Esophagus squamous epithelium (tissue), 5 donors: ENCODE measurements at regions not wholly inside any gene's neighbourhood (a gene's known extent, or its start where the extent isn't known, plus 50 kb on each side); places are given as distances from the start of the nearest gene placed in this dataset.

Experiments used
- DNase-seq: peaks from one replicate; lab custom pipeline; 2025; lab: John Stamatoyannopoulos, UW
- H3K27ac ChIP-seq, 4 donors: fragments of 200-600 bp; sonication (generic); one replicate each; pipeline ENCODE4 v1.5.1; 2016 to 2019; ENCODE audit warnings: mild to moderate bottlenecking in 1 of 4
- H3K27me3 ChIP-seq, 4 donors: fragments of 200-600 bp; sonication (generic); 1 replicate in 3 of 4; 2 replicates in 1 of 4; pipeline versions ENCODE4 v1.5.1 to v1.6.0; 2017 to 2021; ENCODE audit warnings: antibody characterized with exemption in 1 of 4
- H3K36me3 ChIP-seq, 3 donors: fragments of 200-600 bp; sonication (generic); one replicate each; pipeline ENCODE4 v1.5.1; 2016 to 2019
- H3K4me1 ChIP-seq, 3 donors: fragments of 200-600 bp; sonication (generic); one replicate each; pipeline ENCODE4 v1.5.1; 2017 to 2019
- H3K4me3 ChIP-seq, 4 donors: fragments of 200-600 bp; sonication (generic); 1 replicate in 3 of 4; 2 replicates in 1 of 4; pipeline ENCODE4 v1.5.1; 2016 to 2019; ENCODE audit warnings: mild to moderate bottlenecking in 2 of 4, moderate library complexity in 1 of 4
- H3K9me3 ChIP-seq, 3 donors: fragments of 200-600 bp; sonication (generic); one replicate each; pipeline ENCODE4 v1.5.1; 2016 to 2019
- CTCF ChIP-seq, 6 experiments: fragments of 450-650 bp in 4 of 6; fragments of 200-600 bp in 2 of 6; sonication (generic) in 2 of 6; IDR thresholded peaks; one replicate each; pipeline ENCODE4 v1.5.1; 2016 to 2019; ENCODE audit warnings: antibody characterized with exemption in 6 of 6, mild to moderate bottlenecking in 4 of 6, moderate library complexity in 4 of 6
- POLR2A ChIP-seq, 4 donors: fragments of 450-650 bp; IDR thresholded peaks; one replicate each; pipeline ENCODE4 v1.6.1; 2017; ENCODE audit warnings: antibody characterized with exemption in 4 of 4, mild to moderate bottlenecking in 4 of 4, moderate library complexity in 3 of 4
- WGBS, 2 donors: methylation state at CpG; one replicate each; pipeline ENCODE4 v1.1.5; 2018; 5-methylcytosine and 5-hydroxymethylcytosine counted together
- intact Hi-C: fragments of 100-400 bp; cut with DNase I; formaldehyde crosslinking; loops from one replicate; pipeline ENCODE4 v1.15.0; 2022
- donor health status: DM: yes; HTN: yes; CAD: no.

GRCh38 chr20:52869276-52869675 is 102.9 kb upstream of the TSHZ2 start:
- H3K9me3 ChIP-seq = no peaks in the 10 kb centered on the region
- WGBS, 2 donors = 76 to 80% methylated on average over 2 of the region's 2 CpGs
- DNase-seq = no peak
- intact Hi-C loops = no loop called here
- H3K27me3 ChIP-seq = no peaks in the 10 kb centered on the region
- H3K4me3 ChIP-seq = no peak overlapping the region
- TF ChIP-seq POLR2A (IDR thresholded peaks at IDR 0.05) = no peak
- no peak for TF ChIP-seq CTCF (IDR thresholded peaks at IDR 0.05)
- no peak overlapping the region for H3K27ac ChIP-seq
- peaks cover 0 to 13% (median 0%) of the 10 kb centered on the region in 3 donors for H3K4me1 ChIP-seq
- H3K36me3 ChIP-seq = no peaks in the 10 kb centered on the region

- Histone ChIP-seq H3K9me3 (no peaks in the 10 kb centered on the region), H3K36me3 (no peaks in the 10 kb centered on the region), H3K27me3 (no peaks in the 10 kb centered on the region), H3K27ac (no peak overlapping the region), H3K4me3 (no peak overlapping the region), H3K4me1 (peaks cover 0 to 17% (median 0%) of the 10 kb centered on the region in 3 donors)
- intact Hi-C loops = no loop called here
- TF ChIP-seq CTCF (IDR thresholded peaks at IDR 0.05) (no peak), POLR2A (IDR thresholded peaks at IDR 0.05) (no peak)
- no peak for DNase-seq
- 65% methylated on average over 4 of the region's 4 CpGs for WGBS, 2 donors
Measured at GRCh38 chr20:52867305-52867704, 104.9 kb upstream of the TSHZ2 start.

GRCh38 chr20:52864916-52865605 is 107.1 kb upstream of the TSHZ2 start:
- no peak for DNase-seq
- H3K36me3 ChIP-seq = no peaks in the 10 kb centered on the region
- TF ChIP-seq POLR2A (IDR thresholded peaks at IDR 0.05) (no peak), CTCF (IDR thresholded peaks at IDR 0.05) (no peak)
- H3K4me3 ChIP-seq = no peak overlapping the region
- peaks cover 0 to 17% (median 0%) of the 10 kb centered on the region in 3 donors for H3K4me1 ChIP-seq
- H3K9me3 ChIP-seq = no peaks in the 10 kb centered on the region
- no peaks in the 10 kb centered on the region for H3K27me3 ChIP-seq
- peak overlapping the region in 1 of 4 donors; percentile 19 for H3K27ac ChIP-seq
- WGBS, 2 donors = 52 to 55% methylated on average over 6 of the region's 6 CpGs
- intact Hi-C loops = no loop called here

GRCh38 chr20:52859156-52859876 is 112.8 kb upstream of the TSHZ2 start:
- WGBS, 2 donors = 28 to 32% methylated on average over 8 of the region's 8 CpGs
- H3K4me3 ChIP-seq = no peak overlapping the region
- peak overlapping the region in 2 of 4 donors; percentile 45 to 57 for H3K27ac ChIP-seq
- intact Hi-C loops = no loop called here
- H3K36me3 ChIP-seq = no peaks in the 10 kb centered on the region
- no peak for DNase-seq
- H3K4me1 ChIP-seq = peaks cover 0 to 20% (median 3%) of the 10 kb centered on the region in 3 donors
- no peaks in the 10 kb centered on the region for H3K27me3 ChIP-seq
- TF ChIP-seq CTCF (IDR thresholded peaks at IDR 0.05) = no peak
- no peak for TF ChIP-seq POLR2A (IDR thresholded peaks at IDR 0.05)
- no peaks in the 10 kb centered on the region for H3K9me3 ChIP-seq

- Histone ChIP-seq H3K27ac (no peak overlapping the region), H3K9me3 (no peaks in the 10 kb centered on the region), H3K36me3 (no peaks in the 10 kb centered on the region), H3K4me3 (no peak overlapping the region), H3K4me1 (peaks cover 0 to 19% (median 0%) of the 10 kb centered on the region in 3 donors), H3K27me3 (no peaks in the 10 kb centered on the region)
- 68 to 74% methylated on average over 3 of the region's 3 CpGs for WGBS, 2 donors
- DNase-seq = no peak
- TF ChIP-seq CTCF (IDR thresholded peaks at IDR 0.05) = no peak
- no peak for TF ChIP-seq POLR2A (IDR thresholded peaks at IDR 0.05)
- intact Hi-C loops = no loop called here
Measured at GRCh38 chr20:52852714-52853113, 119.4 kb upstream of the TSHZ2 start.
